ENCODE measurements at regions not wholly inside any gene's neighbourhood (a gene's known extent, or its start where the extent isn't known, plus 50 kb on each side); places are given as distances from the start of the nearest gene placed in this dataset.

DNA sequence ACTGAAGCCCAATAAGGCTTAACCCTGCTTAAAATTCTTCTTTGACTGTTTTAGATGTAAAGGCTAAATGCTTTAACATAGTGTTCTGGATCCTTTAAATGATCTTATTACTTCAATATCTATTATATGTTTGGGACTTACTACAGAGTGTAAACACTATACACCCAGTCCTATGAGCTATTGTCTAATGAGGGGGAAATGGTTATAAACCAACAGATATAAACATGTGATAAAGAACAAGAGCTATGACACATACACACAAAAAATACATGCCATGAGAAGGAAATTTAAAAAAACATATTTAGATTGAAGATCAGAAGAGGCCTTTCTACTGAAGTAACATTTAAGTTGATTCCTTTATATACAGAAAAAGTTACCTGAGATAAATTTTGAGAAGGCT is 505.1 kb downstream of the FOXG1 start:
- DNase-seq (ENCODE audit: low read depth in 1 of 2, low spot score in 1 of 2) (no peak), FAIRE-seq (peak; percentile 36), ATAC-seq (no peak)
- ChIA-PET CTCF (no interaction called here), POLR2A (no interaction called here)
- no peaks in the 10 kb centered on the region for H3K9me3 ChIP-seq
- H3K4me3 ChIP-seq, result no peak overlapping the region
- TF ChIP-seq FOXS1 (CRISPR knock-in tag; IDR thresholded peaks at IDR 0.05) (no peak), CBX2 (IDR thresholded peaks at IDR 0.05; ENCODE audit: borderline replicate concordance, low read depth) (no peak), HDAC2 (IDR thresholded peaks at IDR 0.05) (no peak), SREBF2 (IDR thresholded peaks at IDR 0.05) (no peak), RNF2 (IDR thresholded peaks at IDR 0.05; ENCODE audit: borderline replicate concordance, low read depth) (no peak), NR3C1 (IDR thresholded peaks at IDR 0.05) (no peak), SMC3 (IDR thresholded peaks at IDR 0.05) (no peak), CTCF (IDR thresholded peaks at IDR 0.05) (no peak)
- H3K4me1 ChIP-seq, result no peaks in the 10 kb centered on the region
- H3K27ac ChIP-seq, result no peak overlapping the region
- no peak overlapping the region for H3K4me2 ChIP-seq

GRCh38 chr14:29273513-29273912 is 506.9 kb downstream of the FOXG1 start:
- no peaks in the 10 kb centered on the region for H3K9me3 ChIP-seq
- no peak overlapping the region for H3K4me2 ChIP-seq
- no peak for TF ChIP-seq HOXB13 (CRISPR knock-in tag; IDR thresholded peaks at IDR 0.05; ENCODE audit: low read depth)
- no peak for TF ChIP-seq ZSCAN20 (CRISPR knock-in tag; IDR thresholded peaks at IDR 0.05)
- TF ChIP-seq CHD4 (IDR thresholded peaks at IDR 0.05; ENCODE audit: borderline replicate concordance), result no peak
- TF ChIP-seq SREBF2 (IDR thresholded peaks at IDR 0.05), result no peak
- no peak for TF ChIP-seq CBX8 (IDR thresholded peaks at IDR 0.05)
- TF ChIP-seq, protein P1, sequence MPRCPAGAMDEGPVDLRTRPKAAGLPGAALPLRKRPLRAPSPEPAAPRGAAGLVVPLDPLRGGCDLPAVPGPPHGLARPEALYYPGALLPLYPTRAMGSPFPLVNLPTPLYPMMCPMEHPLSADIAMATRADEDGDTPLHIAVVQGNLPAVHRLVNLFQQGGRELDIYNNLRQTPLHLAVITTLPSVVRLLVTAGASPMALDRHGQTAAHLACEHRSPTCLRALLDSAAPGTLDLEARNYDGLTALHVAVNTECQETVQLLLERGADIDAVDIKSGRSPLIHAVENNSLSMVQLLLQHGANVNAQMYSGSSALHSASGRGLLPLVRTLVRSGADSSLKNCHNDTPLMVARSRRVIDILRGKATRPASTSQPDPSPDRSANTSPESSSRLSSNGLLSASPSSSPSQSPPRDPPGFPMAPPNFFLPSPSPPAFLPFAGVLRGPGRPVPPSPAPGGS (IDR thresholded peaks at IDR 0.05), result no peak
- TF ChIP-seq, protein P2, sequence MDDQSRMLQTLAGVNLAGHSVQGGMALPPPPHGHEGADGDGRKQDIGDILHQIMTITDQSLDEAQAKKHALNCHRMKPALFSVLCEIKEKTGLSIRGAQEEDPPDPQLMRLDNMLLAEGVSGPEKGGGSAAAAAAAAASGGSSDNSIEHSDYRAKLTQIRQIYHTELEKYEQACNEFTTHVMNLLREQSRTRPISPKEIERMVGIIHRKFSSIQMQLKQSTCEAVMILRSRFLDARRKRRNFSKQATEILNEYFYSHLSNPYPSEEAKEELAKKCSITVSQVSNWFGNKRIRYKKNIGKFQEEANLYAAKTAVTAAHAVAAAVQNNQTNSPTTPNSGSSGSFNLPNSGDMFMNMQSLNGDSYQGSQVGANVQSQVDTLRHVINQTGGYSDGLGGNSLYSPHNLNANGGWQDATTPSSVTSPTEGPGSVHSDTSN (IDR thresholded peaks at IDR 0.05), result no peak
- TF ChIP-seq CEBPB (IDR thresholded peaks at IDR 0.05), result no peak
- TF ChIP-seq, protein P3, sequence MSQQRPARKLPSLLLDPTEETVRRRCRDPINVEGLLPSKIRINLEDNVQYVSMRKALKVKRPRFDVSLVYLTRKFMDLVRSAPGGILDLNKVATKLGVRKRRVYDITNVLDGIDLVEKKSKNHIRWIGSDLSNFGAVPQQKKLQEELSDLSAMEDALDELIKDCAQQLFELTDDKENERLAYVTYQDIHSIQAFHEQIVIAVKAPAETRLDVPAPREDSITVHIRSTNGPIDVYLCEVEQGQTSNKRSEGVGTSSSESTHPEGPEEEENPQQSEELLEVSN (IDR thresholded peaks at IDR 0.05; ENCODE audit: borderline replicate concordance, low read depth), result no peak
- TF ChIP-seq POLR2AphosphoS2 (conservative IDR thresholded peaks at IDR 0.05; ENCODE audit: low read length), result no peak
- no peak for TF ChIP-seq RCOR1 (IDR thresholded peaks at IDR 0.05; ENCODE audit: low read depth, low read length)
- no peak for TF ChIP-seq CHD2 (IDR thresholded peaks at IDR 0.05; ENCODE audit: low read length, partially characterized antibody)
- no peak for TF ChIP-seq HMGXB4 (CRISPR knock-in tag; IDR thresholded peaks at IDR 0.05; ENCODE audit: borderline replicate concordance)
- TF ChIP-seq JUN (IDR thresholded peaks at IDR 0.05), result no peak
- no peak for TF ChIP-seq USF2 (IDR thresholded peaks at IDR 0.05)
- TF ChIP-seq MAX (IDR thresholded peaks at IDR 0.05), result no peak
- POLR2A ChIA-PET, result no interaction called here
- ATAC-seq (no peak), DNase-seq (ENCODE audit: low read depth in 1 of 2, low spot score in 1 of 2) (no peak), FAIRE-seq (no peak)
- no peak overlapping the region for H3K4me3 ChIP-seq
- CTCF ChIA-PET, result no interaction called here
- WGBS (ENCODE audit: missing lambda C conversion rate), result 7% methylated on average over 1 of the region's 1 CpG
- no peak overlapping the region for H3K27ac ChIP-seq
- H3K4me1 ChIP-seq, result no peaks in the 10 kb centered on the region

Data from A549 (cell line).